COLO829 (cell line): ENCODE measurements at regions not wholly inside any gene's neighbourhood (a gene's known extent, or its start where the extent isn't known, plus 50 kb on each side); places are given as distances from the start of the nearest gene placed in this dataset.
"Not testable (repeated sequence)": the region's sequence is repeated elsewhere in the genome, so short reads cannot be mapped to it uniquely, and the experiment has no call there.

Experiments used
- DNase-seq: peaks from one replicate; pipeline ENCODE4 v3.0.0; 2012; ENCODE audit warnings: low spot score

DNA sequence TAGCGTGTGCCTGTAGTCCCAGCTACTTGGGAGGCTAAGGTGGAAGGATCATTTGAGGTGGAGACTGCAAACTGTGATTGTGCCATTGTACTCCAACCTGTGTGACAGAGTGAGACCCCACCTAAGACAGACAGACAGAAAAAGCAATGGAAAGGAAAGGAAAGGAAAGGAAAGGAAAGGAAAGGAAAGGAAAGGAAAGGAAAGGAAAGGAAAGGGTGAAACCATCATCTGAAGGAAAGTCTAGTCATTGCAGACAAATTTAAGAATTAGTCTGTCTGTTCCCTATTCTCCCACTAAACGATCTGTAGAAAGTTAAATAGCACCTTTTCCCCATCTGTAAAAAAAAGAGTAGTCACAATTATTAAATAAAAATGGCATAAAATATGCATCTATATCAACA lies 91.1 kb upstream of the SKAP2 start:
- DNase-seq: no peak

DNA sequence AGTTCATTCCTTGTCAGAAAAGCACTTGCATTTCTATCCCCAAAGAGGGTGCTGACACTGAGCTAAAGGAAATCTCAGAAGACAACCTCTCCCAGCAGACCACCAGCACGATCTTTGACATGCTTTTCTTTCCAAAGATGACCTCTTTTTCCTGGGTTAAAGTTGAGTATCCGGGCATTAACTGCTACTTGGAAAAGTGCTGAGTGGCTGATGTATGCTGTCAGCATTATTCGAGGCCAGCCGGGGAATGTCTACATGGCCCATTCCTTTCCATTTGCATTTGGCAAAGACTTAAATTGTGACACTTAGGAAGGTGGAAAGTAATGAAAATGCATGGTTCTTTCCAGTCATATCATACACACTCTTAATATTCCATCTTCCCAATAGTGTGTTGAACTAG lies 90.6 kb upstream of the SKAP2 start:
- DNase-seq: no peak

DNA sequence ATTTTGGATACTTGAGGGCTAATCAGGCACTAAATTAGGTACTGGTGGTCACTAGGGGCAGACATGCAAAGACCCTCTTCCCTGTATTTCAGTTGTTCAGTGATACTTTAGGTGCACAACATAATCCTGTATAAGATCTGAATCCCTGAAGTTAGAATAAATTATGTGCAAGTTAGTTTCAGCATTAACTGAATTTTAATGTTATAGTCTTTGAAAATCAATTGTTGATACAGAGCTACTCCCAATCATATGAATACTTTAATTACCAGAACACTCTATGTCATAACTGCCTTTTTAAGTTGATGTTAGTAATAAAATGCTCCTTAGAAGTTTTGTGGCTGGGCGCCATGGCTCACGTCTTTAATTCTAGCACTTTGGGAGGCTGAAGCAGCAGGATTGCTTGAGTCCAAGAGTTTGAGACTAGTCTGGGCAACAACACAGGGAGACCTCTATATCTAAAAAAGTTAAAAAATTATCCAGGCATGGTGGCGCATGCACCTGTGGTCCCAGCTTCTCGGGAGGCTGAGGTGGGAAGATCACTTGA lies 87.1 kb upstream of the SKAP2 start:
- DNase-seq: no peak

DNA sequence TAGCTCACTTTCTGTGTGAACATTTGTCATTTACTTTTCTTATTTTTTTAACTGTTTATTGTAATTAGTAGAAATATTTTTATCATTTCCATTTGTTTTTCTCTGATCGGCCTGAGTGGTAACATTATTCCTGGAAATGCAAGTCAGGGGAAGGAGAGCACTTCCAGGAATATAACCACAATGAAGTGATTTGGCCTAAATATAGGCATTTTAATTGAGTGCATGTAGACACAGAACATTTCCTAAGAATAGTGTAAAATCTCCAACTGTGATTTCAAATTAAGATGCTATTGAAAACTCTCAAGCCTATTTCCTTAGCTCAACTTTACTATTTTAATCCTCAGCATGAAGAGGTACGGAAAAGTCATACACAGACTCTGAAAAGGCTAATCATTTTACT lies 86.5 kb upstream of the SKAP2 start:
- no peak for DNase-seq

DNA sequence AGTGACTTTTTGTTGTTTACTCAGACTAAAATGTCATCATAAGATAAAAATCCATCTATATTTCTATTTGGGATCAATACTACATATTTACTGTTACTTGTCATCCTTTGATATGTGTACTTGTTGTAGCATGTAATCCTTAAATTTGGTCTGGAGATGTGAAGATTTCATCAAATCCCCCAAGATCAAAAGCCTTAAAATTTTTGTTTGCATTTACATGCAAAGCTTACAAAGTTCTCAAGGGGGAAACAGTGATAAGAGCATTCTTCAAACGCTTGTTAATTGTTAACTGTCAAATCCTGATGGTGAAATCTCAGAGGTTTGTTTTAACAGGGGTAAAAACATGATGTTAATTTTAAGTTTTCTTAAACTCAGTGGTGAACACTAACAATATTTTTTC lies 84.9 kb upstream of the SKAP2 start:
- no peak for DNase-seq

DNA sequence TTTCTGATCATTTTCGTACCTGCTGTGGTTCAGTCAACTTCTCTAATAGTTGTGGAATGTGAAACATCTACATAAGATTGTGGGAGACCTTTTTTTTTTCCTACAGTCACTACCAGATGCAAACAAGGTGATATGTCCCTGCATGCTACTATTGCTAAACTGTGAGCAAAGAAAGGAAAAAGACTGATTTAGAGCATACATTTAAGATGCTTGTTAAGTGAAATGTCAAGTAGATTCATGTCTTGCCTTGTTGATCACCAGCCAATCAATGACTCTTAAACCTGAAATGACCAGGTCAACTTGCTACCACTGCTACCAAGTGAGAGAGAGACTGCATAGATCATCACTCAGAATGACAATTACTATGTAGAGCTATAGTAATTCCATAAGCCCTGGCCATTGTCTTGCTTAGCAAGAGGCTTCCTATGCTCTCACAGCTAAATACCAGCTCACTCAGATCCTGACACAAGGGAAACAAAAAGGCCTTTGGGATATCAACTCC lies 84.3 kb upstream of the SKAP2 start:
- no peak for DNase-seq

DNA sequence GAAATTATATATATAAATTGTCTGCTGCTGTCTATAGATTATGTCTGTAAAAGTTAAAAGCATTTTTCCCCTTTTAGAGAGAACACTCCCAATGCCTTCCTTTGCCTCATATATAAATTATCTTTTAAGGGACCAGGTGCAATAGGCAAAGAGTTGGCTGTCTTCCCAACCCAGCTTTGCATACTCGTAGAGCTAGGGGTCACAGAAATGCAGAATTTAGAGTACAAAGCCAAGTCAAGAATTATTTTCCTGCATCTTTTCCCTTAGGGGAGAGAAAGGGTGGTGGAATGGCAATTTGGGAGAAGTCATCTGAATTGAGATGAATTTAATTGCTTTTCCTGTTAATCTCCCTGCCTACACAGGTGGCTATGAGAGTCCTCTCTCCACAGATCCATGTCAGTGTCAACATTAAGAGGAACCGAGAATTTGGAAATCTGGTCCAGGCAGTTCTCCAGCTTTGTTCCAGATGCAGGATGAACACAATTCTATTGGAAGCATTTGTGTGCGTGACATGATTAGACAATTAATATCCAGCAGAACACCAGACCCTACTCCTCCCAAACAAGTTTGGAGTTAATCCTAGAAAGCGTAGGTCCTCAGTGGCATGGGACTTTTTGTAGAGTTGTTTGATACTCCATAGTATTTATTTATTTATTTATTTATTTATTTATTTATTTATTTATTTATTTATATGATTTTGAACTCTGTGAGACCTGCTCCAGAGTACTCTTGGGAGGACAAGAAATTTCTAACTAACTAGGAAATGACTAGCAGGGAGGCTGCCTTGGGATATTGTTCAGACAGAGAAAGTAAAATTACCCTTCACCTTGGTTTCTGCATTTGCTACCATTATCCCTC lies 80.3 kb upstream of the SKAP2 start:
- no peak for DNase-seq

DNA sequence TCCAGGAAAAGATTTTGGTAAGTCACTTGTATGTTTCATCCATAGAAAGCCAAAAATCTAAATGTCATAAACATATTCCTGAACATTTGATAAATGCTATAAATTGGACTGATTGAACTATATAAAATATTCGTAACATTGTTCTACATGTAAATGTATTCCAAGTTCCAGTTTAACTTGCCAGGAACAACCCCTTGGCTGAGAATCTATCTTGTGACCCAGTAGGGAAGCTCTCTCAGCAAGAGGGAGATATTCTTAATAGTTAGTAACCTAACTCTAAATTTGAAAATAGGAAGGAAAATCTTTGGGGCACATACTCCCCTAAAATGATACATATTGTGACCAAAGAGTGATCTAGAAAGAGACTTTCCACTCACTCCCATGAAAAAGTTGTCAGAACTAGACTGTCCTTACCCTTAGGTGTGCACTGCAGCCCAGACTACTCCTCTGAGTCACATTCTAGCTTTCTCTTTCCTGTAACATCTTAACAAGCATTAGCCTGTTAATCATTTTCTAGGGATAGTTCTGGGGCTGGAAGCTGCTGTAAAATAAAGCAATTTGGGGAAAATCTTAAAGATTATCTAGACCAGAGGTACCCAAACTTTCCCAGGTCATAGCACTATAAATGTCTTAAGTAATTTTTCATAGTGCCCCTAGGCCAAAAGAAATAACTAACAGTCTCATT lies 73.7 kb upstream of the SKAP2 start:
- DNase-seq: no peak

DNA sequence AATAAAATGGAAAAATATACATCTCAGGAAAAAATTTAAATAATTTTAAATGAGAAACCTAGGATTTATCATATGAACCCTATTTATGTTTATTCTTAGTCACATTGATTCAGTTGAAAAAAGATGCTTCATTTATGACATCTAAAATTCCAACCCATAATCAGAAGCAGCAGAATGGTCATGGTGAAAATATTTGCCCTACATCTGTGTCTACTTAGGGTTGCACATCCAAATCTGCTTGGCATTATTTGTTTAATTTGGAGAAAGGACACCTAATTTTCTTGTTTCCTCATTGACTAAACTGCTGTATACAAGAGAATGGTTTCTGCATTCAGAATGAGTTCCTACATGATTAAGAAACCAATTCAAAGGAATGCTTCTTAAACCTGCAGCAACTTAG lies 72.9 kb upstream of the SKAP2 start:
- no peak for DNase-seq

DNA sequence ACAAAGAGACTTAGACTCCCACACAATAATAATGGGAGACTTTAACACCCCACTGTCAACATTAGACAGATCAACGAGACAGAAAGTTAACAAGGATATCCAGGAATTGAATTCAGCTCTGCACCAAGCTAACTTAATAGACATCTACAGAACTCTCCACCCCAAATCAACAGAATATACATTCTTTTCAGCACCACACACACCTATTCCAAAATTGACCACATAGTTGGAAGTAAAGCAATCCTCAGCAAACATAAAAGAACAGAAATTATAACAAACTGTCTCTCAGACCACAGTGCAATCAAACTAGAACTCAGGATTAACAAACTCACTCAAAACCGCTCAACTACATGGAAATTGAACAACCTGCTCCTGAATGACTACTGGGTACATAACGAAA lies 68.2 kb upstream of the SKAP2 start:
- DNase-seq: not testable (repeated sequence)

DNA sequence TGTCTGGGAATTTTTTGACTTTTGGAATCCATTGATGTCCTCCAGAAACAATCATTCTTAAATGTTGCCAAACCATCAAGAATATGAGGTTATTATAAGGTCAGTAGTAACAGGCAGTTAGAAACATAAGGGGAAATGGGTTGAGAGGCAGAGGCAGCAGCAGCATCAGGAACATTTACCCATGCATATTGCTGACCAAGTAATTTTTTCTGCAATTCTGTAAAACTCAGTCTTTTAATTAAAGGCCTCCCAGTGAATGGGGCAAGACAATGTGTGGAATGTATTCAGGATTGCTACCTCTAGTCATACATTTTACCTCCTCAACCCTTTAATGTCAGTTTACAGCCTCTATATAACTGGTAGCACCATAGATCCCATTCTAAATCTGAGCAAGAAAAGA lies 66.5 kb upstream of the SKAP2 start:
- DNase-seq: no peak

DNA sequence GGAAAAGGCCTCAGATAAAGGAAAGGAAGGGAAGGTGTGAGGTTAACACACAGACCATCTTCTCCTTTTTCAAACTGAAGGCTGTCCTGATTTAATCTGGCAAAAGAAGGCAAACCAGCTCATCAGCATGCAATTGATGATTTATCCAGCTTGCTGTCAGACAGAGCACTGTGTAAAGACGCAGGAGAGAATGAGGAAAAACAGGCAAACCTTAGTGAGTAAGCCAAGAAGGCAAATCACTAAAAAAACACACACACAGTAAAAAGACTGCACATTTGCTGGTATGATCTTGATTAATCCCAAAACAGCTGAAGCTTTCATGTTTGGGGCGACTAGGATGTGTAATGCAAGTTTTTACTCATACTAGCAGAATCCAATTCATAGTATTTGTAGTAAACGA lies 65.8 kb upstream of the SKAP2 start:
- DNase-seq: no peak

DNA sequence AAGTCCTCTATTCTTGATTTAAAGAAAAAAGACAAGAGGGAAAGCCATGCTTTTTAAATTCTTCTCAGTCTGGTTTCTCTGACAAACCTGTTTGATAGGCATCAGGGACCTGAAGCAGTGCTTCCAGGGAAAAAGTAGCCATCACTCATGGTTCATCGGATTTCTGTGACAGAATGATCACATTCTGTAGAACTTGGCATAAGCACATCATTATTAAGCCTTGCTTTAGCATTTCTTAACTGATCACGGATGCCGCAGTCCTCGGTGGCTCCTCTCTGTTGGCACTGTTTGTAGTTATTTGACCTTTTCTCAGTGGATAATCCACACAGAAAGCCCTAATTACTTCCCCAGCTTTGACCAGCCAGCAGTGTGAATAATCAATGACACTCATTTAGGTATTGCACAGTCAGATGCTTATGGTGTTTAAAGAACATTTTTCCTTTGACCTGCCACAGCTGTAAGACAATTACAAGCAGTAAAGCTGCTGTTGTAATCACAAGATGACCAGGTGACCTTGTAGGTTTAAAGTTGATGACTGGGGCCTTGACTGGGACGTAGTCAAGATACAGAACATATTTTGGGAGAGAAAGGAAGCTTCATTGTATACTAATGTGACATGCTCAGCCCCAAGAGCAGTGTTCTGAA lies 64.4 kb upstream of the SKAP2 start:
- DNase-seq: no peak

DNA sequence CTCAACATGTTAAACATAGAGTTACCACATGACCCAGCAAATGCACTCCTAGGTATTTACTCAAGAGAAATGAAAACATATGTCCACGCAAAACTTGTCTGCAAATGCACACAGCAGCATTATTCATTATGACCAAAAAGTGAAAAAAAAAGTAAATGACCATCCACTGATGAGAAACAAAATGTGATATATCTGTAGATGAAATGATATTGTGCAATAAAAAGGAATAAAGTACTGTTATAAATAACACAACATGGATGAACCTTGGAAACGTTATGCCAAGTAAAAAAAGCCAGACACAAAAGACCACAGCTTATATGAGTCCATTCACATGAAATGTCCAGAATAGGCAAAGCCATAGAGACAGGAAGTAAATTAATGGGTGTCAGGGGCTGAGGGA lies 61.4 kb upstream of the SKAP2 start:
- DNase-seq: no peak

DNA sequence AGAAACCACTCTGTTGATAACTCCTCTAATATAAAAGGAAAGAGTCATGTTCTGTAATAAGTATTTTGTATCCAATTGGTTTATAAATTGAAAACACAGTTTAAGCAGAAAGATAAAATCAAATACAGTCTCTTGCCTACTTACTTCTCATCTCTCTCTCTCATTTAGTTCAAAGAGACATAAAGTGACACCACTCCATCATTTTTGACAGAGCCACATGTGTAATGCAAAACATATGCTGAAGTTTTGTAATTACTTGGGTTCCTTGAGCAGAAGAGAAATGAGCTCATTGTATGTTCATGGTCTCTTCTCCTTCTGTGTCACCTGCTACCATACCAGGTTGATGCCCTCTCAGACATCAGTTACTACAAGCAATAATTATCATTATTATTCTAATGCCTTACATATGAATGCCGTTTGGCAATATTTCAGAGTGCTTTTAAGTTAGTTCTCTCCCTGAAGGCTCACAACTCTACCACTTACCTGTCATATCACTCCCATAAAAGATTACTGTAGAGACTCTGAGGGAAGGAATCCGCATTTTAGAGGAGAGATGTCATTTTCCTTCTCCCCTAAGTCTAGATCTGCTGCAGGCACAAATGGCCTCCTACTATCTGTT lies 59.9 kb upstream of the SKAP2 start:
- no peak for DNase-seq

DNA sequence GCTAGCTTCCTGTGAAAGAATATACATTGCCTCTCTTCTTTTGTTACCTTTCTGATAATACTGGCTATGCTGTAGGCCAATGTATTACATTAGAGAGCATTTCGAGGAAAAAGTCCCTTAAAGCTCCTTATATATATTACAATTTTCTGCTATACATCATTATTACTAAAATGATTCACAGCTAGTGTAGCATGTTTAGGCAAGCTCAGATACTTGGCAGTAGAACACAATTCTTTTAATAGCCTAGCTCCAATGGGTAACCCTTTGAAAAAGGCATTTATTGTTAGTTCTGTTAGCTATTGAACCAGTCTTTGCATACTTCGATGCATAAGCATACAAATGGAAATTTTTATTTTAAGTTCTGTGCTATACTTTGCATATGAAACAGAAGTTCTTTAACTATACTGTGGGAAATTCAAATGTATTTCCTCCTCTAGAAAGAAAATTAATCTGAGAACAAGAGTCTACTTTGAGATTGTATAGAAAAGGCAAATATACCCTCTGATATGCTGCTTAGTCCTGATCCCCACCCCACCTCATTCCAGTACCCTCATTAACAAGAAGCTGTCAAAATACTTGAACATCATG lies 55.6 kb upstream of the SKAP2 start:
- no peak for DNase-seq

DNA sequence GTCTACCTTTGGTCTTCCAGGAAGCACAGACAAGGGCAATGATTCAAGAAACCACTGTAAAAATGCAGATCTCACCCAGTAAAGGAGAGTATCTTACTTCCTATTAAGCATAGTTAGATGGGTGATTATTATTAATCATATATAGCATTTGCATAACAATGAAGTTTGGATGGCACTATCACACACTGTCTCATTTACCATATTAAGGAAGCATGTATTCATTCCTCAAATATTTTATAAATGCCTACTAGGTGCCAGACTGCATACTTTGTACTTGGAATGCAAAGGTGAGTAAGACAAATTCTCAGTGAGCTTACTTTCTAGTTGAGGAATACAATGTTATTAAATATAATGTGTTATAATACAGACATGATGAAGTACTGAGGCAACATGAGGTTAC lies 53.9 kb upstream of the SKAP2 start:
- DNase-seq: no peak

DNA sequence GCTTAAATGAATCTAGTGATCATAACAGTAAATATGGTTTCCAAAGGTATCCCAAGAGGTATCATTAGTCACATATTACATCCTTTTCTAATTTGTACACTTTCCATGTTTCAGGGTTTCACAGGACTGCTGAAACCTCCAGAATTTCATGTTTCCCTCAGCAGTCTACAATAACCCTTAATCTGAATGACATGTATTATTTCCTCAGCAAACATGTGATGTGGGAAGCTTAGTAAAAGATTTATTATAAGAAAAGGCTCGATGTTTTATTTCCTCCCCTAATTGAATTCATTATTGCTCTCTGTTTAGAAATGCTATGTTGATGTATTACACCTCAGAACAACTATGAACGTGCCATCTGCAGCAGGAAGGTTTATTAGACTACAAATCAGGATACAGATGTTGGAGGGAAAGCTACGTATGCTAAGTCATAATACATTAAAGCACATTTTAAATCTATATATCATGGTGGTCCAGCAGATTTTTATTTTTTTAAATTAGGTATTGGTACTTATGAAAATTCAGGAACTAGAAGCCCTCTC lies 52.5 kb upstream of the SKAP2 start:
- DNase-seq: no peak

DNA sequence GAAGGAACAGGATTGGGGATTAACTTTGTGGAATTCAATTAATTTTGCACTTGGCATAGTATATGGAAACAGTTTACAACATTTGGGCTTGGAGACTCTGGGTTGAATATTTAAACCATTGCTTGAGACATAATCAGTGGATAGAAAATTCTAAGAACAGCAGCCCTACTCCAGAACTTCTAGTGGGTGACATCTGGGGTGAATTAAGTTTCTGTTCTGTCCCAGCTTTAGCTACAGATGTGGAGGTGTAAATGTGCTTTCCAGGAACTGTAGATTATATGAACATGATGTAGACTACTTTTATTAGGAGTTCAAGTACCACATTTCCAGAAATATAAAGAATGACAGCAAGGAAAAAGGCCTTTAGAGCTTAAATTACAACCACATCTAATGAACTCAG lies 51.9 kb upstream of the SKAP2 start:
- DNase-seq: no peak
